ENCODE measurements at regions not wholly inside any gene's neighbourhood (a gene's known extent, or its start where the extent isn't known, plus 50 kb on each side); places are given as distances from the start of the nearest gene placed in this dataset.

- no peak overlapping the region for H3K4me3 ChIP-seq (replicated peaks; ENCODE audit: insufficient read depth, low read length)
- H3K27ac ChIP-seq (replicated peaks): no peak overlapping the region
- no peak for DNase-seq (ENCODE audit: low read depth in 1 of 2, low spot score in 1 of 2)
- no peak for TF ChIP-seq CTCF (IDR thresholded peaks at IDR 0.05; ENCODE audit: insufficient read depth, low read length)
- no peak for TF ChIP-seq REST (IDR thresholded peaks at IDR 0.05; ENCODE audit: insufficient replicate concordance, low read depth)
- TF ChIP-seq GABPA (IDR thresholded peaks at IDR 0.05; ENCODE audit: low read depth): no peak
- no peak for TF ChIP-seq POLR2AphosphoS5 (IDR thresholded peaks at IDR 0.05; ENCODE audit: low read depth)
- TF ChIP-seq SPI1 (IDR thresholded peaks at IDR 0.05; ENCODE audit: borderline replicate concordance, low read depth): no peak
- no peaks in the 10 kb centered on the region for H3K27me3 ChIP-seq (ENCODE audit: insufficient read depth, poor library complexity, severe bottlenecking)
Observed at GRCh38 chr17:62900096-62900495, 65.9 kb upstream of the TANC2 start.

GRCh38 chr17:62899361-62899760 is 66.7 kb upstream of the TANC2 start:
- DNase-seq (ENCODE audit: low read depth in 1 of 2, low spot score in 1 of 2): peak in 1 of 2 experiments; percentile 49
- TF ChIP-seq SPI1 (IDR thresholded peaks at IDR 0.05; ENCODE audit: borderline replicate concordance, low read depth) (no peak), GABPA (IDR thresholded peaks at IDR 0.05; ENCODE audit: low read depth) (no peak), CTCF (IDR thresholded peaks at IDR 0.05; ENCODE audit: insufficient read depth, low read length) (no peak), POLR2AphosphoS5 (IDR thresholded peaks at IDR 0.05; ENCODE audit: low read depth) (no peak), REST (IDR thresholded peaks at IDR 0.05; ENCODE audit: insufficient replicate concordance, low read depth) (no peak)
- H3K4me3 ChIP-seq (replicated peaks; ENCODE audit: insufficient read depth, low read length): no peak overlapping the region
- no peaks in the 10 kb centered on the region for H3K27me3 ChIP-seq (ENCODE audit: insufficient read depth, poor library complexity, severe bottlenecking)
- no peak overlapping the region for H3K27ac ChIP-seq (replicated peaks)

GRCh38 chr17:62898239-62898864 is 67.7 kb upstream of the TANC2 start:
- H3K27me3 ChIP-seq (ENCODE audit: insufficient read depth, poor library complexity, severe bottlenecking): no peaks in the 10 kb centered on the region
- no peak overlapping the region for H3K4me3 ChIP-seq (replicated peaks; ENCODE audit: insufficient read depth, low read length)
- H3K27ac ChIP-seq (replicated peaks): no peak overlapping the region
- no peak for TF ChIP-seq CTCF (IDR thresholded peaks at IDR 0.05; ENCODE audit: insufficient read depth, low read length)
- TF ChIP-seq POLR2AphosphoS5 (IDR thresholded peaks at IDR 0.05; ENCODE audit: low read depth): no peak
- TF ChIP-seq GABPA (IDR thresholded peaks at IDR 0.05; ENCODE audit: low read depth): no peak
- no peak for TF ChIP-seq REST (IDR thresholded peaks at IDR 0.05; ENCODE audit: insufficient replicate concordance, low read depth)
- TF ChIP-seq SPI1 (IDR thresholded peaks at IDR 0.05; ENCODE audit: borderline replicate concordance, low read depth): no peak
- DNase-seq (ENCODE audit: low read depth in 1 of 2, low spot score in 1 of 2): no peak

Measured in HL-60 (cell line).